Esophagus (tissue), 2 donors: ENCODE measurements at regions not wholly inside any gene's neighbourhood (a gene's known extent, or its start where the extent isn't known, plus 50 kb on each side); places are given as distances from the start of the nearest gene placed in this dataset.
"Not testable (repeated sequence)": the region's sequence is repeated elsewhere in the genome, so short reads cannot be mapped to it uniquely, and the experiment has no call there.

ENCODE experiments used
- H3K27ac ChIP-seq, 2 donors: one replicate each; pipeline ENCODE4 v1.5.1; 2013; ENCODE audit warnings: low read depth in 2 of 2, mild to moderate bottlenecking in 2 of 2, inconsistent platforms in 1 of 2, low read length in 1 of 2, moderate library complexity in 1 of 2
- H3K27me3 ChIP-seq, 2 donors: one replicate each; pipeline ENCODE4 v1.6.1; 2013; ENCODE audit warnings: low read length in 2 of 2, control low read depth in 1 of 2, mild to moderate bottlenecking in 1 of 2; ENCODE audit not compliant: insufficient read depth in 2 of 2, control insufficient read depth in 1 of 2
- H3K36me3 ChIP-seq, 2 donors: one replicate each; pipeline ENCODE4 v1.6.1; 2013; ENCODE audit warnings: low read length in 1 of 2; ENCODE audit not compliant: control insufficient read depth in 2 of 2, insufficient read depth in 2 of 2
- H3K4me1 ChIP-seq, 2 donors: one replicate each; pipeline ENCODE4 v1.6.1; 2013; ENCODE audit warnings: low read length in 1 of 2; ENCODE audit not compliant: control insufficient read depth in 2 of 2, insufficient read depth in 2 of 2
- H3K4me3 ChIP-seq, 2 donors: one replicate each; pipeline ENCODE4 v1.5.1; 2013; ENCODE audit warnings: low read length in 2 of 2, mild to moderate bottlenecking in 2 of 2, low read depth in 1 of 2, moderate library complexity in 1 of 2
- H3K9me3 ChIP-seq, 2 donors: one replicate each; pipeline ENCODE4 v1.6.1; 2013; ENCODE audit warnings: mild to moderate bottlenecking in 2 of 2, low read depth in 1 of 2, low read length in 1 of 2, moderate library complexity in 1 of 2; ENCODE audit not compliant: control insufficient read depth in 2 of 2, insufficient read depth in 1 of 2
- WGBS, 2 donors: extraction: QIAGEN DNeasy Blood & Tissue Kit; methylation state at CpG; one replicate each; pipeline ENCODE4 v1.1.7; 2013; 5-methylcytosine and 5-hydroxymethylcytosine counted together
- donor health status: healthy with polysubstance abuse.
- donor health status: Bipolar disorder and iron deficiency.

DNA sequence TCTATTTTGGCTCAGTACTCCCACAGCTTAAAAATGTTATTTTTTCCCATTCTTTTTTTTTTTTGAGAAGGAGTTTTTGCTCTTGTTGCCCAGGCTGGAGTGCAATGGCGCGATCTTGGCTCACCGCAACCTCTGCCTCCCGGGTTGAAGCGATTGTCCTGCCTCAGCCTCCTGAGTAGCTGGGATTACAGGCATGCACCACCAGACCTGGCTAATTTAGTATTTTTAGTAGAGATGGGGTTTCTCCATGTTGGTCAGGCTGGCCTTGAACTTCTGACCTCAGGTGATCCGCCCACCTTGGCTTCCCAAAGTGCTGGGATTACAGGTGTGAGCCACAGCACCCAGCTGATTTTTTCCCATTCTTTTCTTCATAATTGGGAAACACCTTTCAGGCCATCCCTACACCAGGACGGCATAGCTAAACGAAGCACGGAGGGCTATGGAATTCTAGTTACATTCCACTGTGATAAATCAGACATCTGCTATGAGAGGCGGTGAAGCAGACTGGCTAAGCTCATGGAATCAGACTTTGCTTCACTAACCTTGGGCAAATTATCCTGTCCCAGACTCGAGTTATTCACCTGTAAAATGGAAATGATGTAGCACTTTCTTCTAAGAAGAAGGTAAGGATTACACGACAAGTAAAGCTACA lies 68.7 kb upstream of the ZFAND5 start:
- H3K4me3 ChIP-seq, H3K27me3 ChIP-seq, H3K9me3 ChIP-seq, H3K36me3 ChIP-seq, H3K4me1 ChIP-seq, H3K27ac ChIP-seq: not testable (repeated sequence)
- WGBS, 2 donors = 85 to 89% methylated on average over 12 of the region's 12 CpGs

DNA sequence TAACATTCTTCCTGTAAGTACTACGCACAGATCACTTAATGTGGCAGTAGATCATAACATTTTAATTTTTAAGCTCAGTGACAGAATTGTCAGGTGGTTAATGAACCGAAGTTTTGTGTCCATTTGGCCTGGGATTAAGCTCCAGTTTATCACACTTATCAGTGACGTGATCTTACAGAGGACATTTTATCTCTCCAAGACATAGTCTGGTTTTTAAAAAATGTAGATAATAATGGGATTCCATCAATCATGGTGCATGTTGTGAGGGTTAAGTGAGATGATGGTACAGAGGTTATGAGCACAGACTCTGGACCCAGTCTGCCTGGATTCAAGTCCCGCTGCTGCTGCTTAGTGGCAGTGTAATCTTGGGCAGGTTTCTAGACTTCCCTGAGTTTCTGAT lies 66.0 kb upstream of the ZFAND5 start:
- no peaks in the 10 kb centered on the region for H3K9me3 ChIP-seq
- no peaks in the 10 kb centered on the region for H3K36me3 ChIP-seq
- no peaks in the 10 kb centered on the region for H3K27me3 ChIP-seq
- H3K4me3 ChIP-seq = no peak overlapping the region
- H3K27ac ChIP-seq = no peak overlapping the region
- WGBS, 2 donors = 89 to 92% methylated on average over 4 of the region's 4 CpGs
- H3K4me1 ChIP-seq = no peaks in the 10 kb centered on the region

DNA sequence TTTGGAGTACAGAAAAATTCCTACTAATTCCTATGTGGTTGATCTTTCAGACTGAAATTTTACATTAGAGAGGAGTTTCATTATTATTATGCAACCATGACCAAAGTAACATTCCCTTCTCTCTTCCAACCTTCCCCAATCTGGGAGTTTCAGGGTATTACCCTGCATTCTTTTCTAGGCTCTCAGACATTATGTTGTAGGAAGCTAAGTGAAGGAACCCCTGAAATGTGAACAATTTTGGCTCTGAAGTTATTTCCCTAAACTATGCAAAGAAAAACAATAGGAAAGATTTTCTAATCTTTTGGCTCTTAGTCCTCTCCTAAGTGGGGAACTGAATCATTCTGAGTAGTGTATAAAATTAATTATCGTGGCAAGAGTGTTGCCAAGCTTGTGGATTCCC lies 63.3 kb upstream of the ZFAND5 start:
- Histone ChIP-seq H3K36me3 (no peaks in the 10 kb centered on the region), H3K9me3 (no peaks in the 10 kb centered on the region), H3K27me3 (no peaks in the 10 kb centered on the region), H3K4me3 (no peak overlapping the region), H3K27ac (no peak overlapping the region), H3K4me1 (no peaks in the 10 kb centered on the region)
- WGBS, 2 donors = 17 to 33% methylated on average over 1 of the region's 1 CpG

- no peak overlapping the region for H3K4me3 ChIP-seq
- WGBS, 2 donors = 92 to 96% methylated on average over 1 of the region's 1 CpG
- H3K9me3 ChIP-seq = no peaks in the 10 kb centered on the region
Measured at GRCh38 chr9:72427801-72428200, 62.8 kb upstream of the ZFAND5 start.

GRCh38 chr9:72424131-72424530 lies 59.1 kb upstream of the ZFAND5 start:
- no peaks in the 10 kb centered on the region for H3K36me3 ChIP-seq
- no peaks in the 10 kb centered on the region for H3K27me3 ChIP-seq
- no peaks in the 10 kb centered on the region for H3K4me1 ChIP-seq
- no peaks in the 10 kb centered on the region for H3K9me3 ChIP-seq
- H3K27ac ChIP-seq = no peak overlapping the region
- no peak overlapping the region for H3K4me3 ChIP-seq

More at GRCh38 chr9:72427801-72428200, 62.8 kb upstream of the ZFAND5 start:
- Histone ChIP-seq H3K4me1 (no peaks in the 10 kb centered on the region), H3K27me3 (no peaks in the 10 kb centered on the region), H3K36me3 (no peaks in the 10 kb centered on the region), H3K27ac (no peak overlapping the region)

DNA sequence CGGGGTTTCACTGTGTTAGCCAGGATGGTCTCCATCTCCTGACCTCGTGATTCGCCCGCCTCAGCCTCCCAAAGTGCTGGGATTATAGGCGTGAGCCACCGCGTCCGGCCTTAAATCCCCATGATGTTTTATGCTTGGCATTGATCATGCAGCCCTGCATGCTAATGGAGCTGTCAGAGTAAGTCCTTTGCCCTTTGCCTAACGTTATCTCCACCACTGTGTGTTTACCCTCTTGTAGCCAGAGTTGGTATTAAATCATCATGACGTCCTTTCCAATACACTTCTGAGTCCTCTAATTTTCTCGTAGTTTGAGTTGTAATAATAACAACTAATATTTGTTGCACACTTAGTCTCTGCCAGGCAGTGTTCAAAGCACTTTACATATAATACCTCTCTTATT lies 57.2 kb upstream of the ZFAND5 start:
- Histone ChIP-seq H3K36me3 (no peaks in the 10 kb centered on the region), H3K4me1 (no peaks in the 10 kb centered on the region), H3K27me3 (no peaks in the 10 kb centered on the region), H3K9me3 (no peaks in the 10 kb centered on the region), H3K4me3 (no peak overlapping the region), H3K27ac (no peak overlapping the region)
- 84 to 87% methylated on average over 8 to 11 of the region's 11 CpGs for WGBS, 2 donors

- H3K4me3 ChIP-seq = no peak overlapping the region
- no peaks in the 10 kb centered on the region for H3K4me1 ChIP-seq
- no peak overlapping the region for H3K27ac ChIP-seq
- H3K36me3 ChIP-seq = no peaks in the 10 kb centered on the region
- no peaks in the 10 kb centered on the region for H3K27me3 ChIP-seq
- no peaks in the 10 kb centered on the region for H3K9me3 ChIP-seq
Measured at GRCh38 chr9:72420783-72421182, 55.8 kb upstream of the ZFAND5 start.

DNA sequence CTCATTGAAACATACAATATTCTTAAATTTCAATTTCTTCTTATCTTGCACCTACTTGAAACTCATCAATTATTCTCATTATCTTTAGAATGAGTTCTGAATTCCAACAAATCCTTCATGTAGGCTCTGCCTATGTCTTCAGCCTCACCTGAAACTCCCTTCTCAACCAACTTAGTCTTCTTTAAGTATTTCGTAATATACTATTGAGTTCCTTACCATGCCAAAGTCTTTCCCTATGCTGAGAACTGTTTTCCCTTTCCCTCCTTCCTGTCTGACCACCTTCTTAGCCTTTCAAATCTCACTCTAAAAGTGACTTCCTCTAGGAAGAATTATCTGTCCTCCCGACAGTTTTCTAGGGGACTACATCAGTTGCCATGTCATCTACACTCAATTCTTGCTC lies 50.9 kb upstream of the ZFAND5 start:
- Histone ChIP-seq H3K36me3 (no peaks in the 10 kb centered on the region), H3K27me3 (no peaks in the 10 kb centered on the region), H3K27ac (no peak overlapping the region), H3K4me1 (no peaks in the 10 kb centered on the region), H3K4me3 (no peak overlapping the region), H3K9me3 (no peaks in the 10 kb centered on the region)
- 88 to 95% methylated on average over 2 of the region's 2 CpGs for WGBS, 2 donors

DNA sequence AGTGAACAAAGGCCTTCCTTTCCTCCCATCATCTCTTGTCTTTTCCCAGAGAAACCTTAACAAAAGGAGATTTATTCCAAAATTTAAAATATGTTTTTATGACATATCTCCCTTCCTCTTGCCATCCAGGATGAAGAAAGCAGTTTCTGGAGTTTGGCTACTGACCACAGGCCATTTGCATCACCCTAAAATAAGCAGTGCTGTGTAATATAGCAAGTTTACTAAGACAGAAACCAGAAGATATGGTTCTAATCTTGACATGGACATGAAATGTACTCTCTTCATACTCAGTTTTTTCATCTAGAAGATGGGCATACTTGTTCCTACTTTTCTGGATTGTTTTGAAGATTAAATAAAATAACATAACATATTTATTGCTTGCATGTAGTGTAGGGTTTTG lies 50.2 kb upstream of the ZFAND5 start:
- Histone ChIP-seq H3K27ac (no peak overlapping the region), H3K9me3 (no peaks in the 10 kb centered on the region), H3K27me3 (no peaks in the 10 kb centered on the region), H3K4me3 (no peak overlapping the region), H3K4me1 (no peaks in the 10 kb centered on the region), H3K36me3 (no peaks in the 10 kb centered on the region)
